PC-3 (cell line): ENCODE measurements at regions not wholly inside any gene's neighbourhood (a gene's known extent, or its start where the extent isn't known, plus 50 kb on each side); places are given as distances from the start of the nearest gene placed in this dataset.

Experiments used
- EZH2phosphoT487 ChIP-seq: fragments of 300-600 bp; sonication (generic); IDR thresholded peaks from 2 replicates; pipeline ENCODE4 v1.6.1; 2018; ENCODE audit warnings: mild to moderate bottlenecking, antibody characterized with exemption, low read length, borderline replicate concordance
- TF ChIP-seq, protein P1 (sequence below): fragments of 300-600 bp; sonication (generic); conservative IDR thresholded peaks from 2 replicates; pipeline ENCODE4 v1.5.1; 2017; ENCODE audit warnings: antibody characterized with exemption, low read depth, mild to moderate bottlenecking, low read length

- TF ChIP-seq, protein P1, sequence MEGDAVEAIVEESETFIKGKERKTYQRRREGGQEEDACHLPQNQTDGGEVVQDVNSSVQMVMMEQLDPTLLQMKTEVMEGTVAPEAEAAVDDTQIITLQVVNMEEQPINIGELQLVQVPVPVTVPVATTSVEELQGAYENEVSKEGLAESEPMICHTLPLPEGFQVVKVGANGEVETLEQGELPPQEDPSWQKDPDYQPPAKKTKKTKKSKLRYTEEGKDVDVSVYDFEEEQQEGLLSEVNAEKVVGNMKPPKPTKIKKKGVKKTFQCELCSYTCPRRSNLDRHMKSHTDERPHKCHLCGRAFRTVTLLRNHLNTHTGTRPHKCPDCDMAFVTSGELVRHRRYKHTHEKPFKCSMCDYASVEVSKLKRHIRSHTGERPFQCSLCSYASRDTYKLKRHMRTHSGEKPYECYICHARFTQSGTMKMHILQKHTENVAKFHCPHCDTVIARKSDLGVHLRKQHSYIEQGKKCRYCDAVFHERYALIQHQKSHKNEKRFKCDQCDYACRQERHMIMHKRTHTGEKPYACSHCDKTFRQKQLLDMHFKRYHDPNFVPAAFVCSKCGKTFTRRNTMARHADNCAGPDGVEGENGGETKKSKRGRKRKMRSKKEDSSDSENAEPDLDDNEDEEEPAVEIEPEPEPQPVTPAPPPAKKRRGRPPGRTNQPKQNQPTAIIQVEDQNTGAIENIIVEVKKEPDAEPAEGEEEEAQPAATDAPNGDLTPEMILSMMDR = no peak
- TF ChIP-seq EZH2phosphoT487 = no peak
Observed at GRCh38 chr9:119998614-119999013, 581.4 kb downstream of the CDK5RAP2 start.
